NCI-H2081 treated with DMSO at 0.1 percent for 48 hours (cell line): ENCODE measurements at regions not wholly inside any gene's neighbourhood (a gene's known extent, or its start where the extent isn't known, plus 50 kb on each side); places are given as distances from the start of the nearest gene placed in this dataset.
"Not testable (repeated sequence)": the region's sequence is repeated elsewhere in the genome, so short reads cannot be mapped to it uniquely, and the experiment has no call there.

ENCODE experiments used
- DNase-seq: peaks from one replicate; lab custom pipeline; 2025; lab: John Stamatoyannopoulos, UW

DNA sequence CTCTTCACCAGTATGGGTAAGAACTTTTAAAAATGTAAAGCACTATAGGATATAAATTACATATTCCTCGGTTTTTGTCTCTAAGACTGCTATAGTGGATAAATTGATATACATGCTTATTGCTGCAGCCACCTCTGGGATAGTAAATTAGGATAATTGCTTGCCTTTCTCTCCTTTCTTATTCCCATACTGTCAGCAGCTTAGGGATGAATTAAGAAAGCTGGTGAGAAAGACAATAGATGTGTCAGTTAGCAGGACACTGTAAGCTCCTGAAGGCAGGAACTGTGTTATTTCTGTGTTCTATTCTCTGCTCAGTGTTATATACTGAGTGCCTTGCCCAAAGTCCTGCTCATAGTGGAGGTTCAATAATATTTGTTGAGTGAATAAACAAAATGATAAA lies 828.6 kb upstream of the ACVR2A start:
- no peak for DNase-seq

DNA sequence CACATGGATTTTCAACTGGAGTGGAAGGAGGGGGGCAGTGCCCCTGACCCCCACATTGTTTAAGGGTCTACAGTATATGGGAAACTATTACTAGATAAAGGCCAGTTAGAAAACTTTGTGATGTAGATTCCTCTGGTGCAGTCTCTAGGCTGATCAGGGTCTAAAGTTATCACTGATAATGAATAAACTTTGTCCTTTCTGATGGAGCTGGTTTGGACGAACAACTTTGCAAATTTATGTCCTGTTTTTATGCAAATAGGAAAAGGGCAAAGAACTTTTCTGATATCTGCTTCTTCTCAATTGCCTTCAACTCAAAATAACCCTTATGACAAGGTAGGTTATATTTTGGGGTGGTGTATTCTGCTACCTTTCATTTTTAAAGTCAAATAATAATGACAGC lies 829.2 kb upstream of the ACVR2A start:
- DNase-seq, result no peak

DNA sequence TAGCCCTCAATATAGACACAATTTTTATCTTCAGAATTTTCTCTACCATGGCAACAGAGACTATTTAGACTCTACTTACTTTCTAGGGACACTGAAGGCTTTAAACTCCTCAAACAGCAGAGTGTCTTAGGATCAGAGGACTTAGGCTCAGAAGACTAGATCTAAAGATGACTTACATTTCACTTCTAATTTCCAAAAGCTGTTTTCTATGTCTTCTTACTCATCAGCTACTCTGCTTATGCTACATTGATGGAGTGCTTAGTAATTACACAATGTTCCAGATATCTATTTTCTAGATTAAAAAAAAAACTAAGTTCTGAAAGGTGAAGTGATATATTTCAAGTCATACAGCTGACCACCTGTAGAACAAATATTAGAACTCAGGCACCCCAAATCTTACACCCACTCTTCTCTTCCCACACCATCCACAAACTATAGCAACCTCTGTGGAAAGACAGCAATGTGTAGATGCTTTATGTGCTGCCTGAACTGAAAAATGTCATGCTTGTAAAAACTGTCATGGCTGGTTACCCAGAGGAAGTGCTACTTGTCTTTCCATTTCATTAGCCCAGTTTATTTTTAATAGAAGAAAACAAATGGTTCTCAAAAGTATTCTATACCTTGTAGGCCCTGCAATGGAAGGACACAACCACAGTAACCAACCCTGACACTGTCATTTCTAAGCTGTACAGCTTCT lies 831.0 kb upstream of the ACVR2A start:
- DNase-seq, result no peak

DNA sequence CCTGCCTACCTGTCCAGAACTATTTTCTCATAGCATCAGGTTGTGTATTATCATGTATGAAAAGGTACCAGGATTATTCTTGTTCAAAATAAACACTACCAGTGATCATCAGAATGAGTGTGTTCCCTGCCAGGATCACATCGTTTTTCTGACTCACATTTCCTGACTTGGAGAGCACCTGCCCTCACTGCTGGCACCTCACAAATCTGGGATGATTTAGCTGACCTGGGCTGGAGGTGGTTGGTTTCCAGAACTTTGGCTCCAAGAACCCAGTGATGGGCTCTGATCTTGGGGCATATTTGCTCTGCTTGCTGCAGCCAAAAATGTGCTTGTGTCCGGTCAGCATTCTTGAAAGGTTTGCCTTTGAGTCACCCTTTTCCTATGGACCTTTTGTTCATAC lies 836.3 kb upstream of the ACVR2A start:
- DNase-seq, result no peak

DNA sequence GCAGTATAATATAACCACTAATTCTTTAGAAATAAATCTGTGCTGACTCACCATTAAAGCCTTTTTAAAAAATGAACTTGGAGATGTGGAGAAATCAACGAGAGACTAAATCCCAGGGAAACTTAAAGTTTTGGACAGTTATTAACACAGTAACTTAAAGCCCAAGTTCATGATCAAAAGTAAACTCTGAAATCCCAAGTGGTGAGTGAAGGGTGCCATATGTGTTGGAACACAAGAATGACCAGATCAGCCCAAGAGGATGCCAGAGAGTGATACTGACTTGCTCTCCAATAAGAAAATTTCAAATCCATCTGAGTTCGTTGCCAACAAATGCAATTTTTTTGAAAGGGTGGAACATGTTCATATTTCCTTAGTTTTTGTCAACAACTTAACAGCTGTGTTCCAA lies 838.1 kb upstream of the ACVR2A start:
- DNase-seq, result no peak

DNA sequence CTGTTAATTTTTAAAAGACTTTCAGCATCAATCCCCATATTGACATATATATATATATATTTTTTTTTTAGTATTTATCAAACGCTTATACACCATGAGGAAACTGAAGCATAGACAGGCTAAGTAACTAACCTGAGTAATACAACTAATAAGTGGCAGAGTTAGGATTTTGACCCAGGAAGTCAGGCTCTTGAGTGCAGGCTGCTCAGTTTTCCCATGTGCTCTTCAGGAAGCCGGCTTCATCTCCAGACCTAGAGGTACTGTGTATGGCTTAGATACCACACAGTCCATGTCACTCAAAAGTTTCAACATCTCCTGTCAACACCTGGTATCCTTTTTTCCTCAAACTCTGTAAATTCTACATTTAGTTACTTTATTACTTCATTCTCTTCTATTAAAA lies 841.7 kb upstream of the ACVR2A start:
- no peak for DNase-seq

DNA sequence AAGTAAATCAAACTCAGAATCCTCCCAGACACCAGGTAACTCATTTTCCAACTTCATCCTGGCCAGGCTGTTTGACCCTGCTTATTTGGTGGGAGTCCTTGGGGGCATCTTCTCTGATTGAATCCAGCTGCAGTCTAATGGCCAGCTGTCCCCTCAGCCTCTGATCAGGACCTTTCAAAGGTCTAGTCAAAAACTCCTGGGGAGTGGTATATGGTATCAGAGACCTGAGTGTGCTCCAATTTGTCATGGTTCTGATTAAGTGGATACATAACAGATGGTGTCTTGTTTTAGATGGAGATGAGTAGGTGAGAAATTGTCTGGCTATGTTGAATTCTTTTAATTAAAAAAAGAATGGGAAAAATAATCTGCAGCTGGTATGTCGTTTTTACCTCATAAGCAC lies 842.6 kb upstream of the ACVR2A start:
- no peak for DNase-seq

DNA sequence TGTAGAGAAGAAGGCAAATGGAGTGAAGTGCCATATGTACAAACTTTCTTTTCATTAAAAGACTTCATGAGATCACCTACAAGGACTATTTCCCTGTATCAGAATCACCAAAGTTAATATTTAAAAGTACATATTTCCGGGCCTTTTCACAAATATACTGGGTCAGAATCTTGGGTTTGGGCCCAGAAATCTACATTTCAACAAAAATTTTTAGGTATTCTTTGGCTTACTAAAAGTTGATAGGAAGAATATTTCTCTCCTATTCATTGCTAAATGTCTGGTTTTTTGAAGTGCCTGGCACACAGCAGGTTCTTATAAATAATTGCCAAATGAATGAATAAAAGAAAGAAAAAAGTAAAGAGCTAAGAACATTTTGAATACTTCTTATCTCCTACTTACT lies 843.8 kb upstream of the ACVR2A start:
- no peak for DNase-seq

DNA sequence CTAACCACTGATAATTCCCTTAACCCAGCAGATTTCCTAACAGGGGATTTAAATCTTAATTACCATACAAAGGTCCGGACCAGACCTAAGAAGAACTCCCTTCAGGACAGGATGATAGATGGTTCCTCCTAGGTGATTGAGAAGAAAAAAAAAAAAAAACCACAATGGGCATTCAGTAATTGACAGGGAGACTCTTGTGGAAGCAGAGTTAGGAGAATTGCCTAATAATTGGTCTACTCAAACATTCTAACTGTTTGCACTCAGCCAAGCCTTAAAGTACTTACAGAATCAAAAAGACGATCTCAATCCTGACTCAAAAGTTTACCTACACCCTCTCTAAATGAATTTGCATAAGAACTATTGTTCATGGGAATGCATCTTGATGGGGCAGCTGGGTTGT lies 844.7 kb upstream of the ACVR2A start:
- not testable (repeated sequence) for DNase-seq

DNA sequence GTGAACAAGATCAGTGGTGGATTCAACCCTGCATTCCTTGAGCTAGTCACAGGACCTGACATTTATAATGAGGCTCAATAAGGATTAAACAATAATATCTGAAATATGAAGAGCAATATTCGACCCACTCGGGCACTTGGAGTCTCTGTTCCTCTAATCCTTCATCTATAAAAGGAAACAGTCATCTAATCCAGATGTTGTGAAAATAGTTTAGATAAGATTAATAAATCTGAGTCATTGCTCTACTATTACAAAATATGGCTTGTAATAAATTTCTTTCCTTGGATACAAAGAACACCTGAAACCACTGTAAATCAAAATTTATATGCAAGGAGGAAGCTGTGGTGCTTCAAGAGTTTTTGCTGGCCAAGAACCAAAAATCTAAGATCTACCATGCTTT lies 846.9 kb upstream of the ACVR2A start:
- DNase-seq, result no peak

DNA sequence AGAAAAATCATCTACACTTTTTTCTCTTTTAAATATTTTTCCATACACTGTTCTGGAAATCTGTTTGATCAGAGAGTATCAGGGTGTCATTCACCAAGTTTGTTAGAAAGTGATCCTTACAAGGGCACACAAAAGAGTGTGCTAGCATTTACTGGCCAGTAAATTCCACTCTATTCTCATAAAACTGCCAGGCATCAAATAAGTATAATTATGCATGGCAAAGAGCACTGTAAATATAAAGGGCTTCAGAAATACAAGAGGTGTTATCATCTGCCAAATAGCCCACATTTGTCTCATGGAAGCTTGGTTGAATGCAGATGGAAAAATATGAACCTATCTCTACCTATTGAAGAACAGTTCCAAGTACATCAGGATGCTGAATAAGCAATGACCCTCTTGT lies 847.3 kb upstream of the ACVR2A start:
- DNase-seq, result no peak

DNA sequence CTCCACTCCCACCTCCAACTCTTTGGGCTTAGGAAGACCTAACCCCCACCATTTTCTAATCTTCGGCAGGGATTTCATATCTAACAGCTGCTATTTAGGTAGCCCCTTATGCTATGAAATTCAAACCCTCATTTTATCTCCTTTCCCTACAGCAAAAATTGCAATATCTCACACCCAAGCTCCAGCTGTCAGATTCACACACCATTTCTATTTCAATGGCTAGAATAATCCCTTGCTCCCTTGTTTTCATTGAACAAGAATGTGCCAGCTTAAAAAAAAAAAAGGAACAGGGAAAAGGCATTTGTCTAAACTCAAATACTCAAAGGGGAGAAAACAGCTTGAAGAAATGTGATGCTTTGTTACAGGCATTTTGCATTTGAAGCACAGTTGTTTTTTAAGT lies 850.6 kb upstream of the ACVR2A start:
- DNase-seq, result no peak

DNA sequence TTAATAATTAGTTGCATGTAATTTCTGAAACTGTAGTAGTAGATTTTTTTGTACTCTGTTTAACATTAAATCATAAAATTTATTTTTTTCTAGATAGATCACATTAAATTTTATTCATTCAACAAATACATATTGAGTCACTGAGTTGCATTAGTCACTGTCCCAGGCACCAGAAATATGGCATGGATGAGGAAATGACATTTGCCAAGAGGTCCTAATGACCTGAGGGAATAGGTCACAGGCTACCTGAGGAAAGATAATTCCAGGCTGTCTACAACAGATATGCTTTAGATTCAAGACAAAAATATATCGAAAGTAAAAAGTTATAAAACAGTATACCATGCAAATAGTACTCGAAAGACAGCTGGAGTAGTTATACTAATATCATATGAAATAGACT lies 852.4 kb upstream of the ACVR2A start:
- DNase-seq, result no peak

DNA sequence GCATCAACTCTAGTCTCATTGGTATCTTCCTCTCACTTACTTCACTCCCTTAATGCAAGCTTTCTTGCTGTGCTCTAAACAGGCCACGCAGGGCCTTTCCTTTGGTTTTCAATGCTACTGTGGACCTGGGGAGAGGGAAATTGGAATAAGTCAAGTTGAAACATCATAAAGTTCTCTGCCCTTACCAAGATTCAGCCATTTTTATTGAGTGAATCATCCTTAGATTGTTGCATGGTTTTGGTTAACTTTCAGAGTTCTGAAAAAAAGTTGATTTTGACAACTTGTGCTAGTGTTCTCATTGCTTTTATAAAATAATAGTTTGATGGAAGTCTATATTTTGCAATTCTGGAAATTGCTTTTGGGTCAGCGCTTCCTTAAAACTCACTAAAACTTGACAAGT lies 852.8 kb upstream of the ACVR2A start:
- DNase-seq, result no peak

DNA sequence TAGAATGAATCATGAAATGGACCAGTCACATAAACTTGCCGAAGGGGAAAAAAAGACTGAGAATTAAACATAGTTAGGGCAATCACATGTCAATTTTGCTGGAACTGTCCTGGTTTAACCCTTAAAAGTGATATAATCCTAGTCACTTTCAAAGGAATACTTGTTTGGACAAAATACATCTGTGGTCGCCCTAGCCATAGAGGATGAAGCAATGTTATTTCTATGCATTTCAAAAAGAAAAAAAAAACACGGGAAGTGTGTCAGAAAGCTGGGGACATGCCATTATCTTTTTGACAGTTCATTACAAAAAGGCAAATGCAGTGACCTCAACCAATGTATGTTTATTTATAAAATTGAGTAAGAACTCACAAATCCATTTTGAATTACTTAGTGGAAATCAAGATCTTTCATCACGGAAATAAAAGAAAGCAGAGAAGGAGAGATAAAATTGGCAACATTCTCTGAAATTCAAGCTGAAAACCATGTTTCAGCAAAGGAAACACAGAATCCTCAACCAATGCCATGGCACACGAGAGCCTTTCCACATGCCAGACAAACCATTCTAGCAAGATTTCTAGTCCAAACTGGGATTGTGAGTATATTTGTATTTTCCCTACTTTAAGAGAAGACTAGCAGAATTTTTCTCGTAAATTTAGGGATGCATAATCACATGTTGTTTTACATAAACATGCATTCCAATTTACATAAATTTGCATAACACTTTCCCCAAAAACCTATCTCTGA lies 854.3 kb upstream of the ACVR2A start:
- DNase-seq, result no peak

DNA sequence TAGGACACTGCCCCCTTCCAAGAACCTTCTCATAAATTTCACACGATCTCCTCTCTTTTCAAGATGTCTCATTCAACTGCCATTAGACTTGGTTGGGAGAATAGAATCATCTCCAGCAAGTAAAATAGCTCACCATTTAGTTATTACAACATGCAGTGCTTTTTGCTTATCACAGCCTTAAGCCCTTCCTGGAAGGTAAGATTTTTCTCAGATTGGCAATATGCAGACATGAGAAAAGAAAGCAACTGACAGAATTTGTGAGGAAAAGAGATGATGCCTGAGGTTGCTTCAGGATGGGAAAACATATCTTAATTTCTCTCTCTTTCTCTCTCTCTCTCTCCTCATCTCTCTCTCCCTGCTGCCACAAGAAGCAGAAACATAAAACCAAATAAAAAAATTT lies 855.1 kb upstream of the ACVR2A start:
- no peak for DNase-seq

DNA sequence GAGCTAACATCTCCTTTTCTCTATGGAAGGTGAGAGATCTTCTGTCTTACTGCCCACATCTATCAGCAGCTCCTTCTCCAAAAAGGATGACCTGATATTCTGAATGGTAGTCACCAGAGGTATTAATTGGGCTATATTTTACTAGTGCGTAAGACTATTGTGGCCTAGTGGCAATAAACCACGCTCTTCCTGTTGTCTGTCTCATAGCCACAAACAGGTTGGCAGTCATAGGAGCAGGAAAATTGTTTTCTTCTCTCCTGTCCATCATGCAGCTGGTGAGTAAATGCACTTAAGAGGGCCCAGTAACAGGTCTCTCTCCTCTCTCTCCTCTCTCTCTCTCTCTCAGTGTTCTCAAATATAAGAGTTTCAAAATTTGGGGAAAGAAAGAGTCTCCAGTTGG lies 856.8 kb upstream of the ACVR2A start:
- no peak for DNase-seq

DNA sequence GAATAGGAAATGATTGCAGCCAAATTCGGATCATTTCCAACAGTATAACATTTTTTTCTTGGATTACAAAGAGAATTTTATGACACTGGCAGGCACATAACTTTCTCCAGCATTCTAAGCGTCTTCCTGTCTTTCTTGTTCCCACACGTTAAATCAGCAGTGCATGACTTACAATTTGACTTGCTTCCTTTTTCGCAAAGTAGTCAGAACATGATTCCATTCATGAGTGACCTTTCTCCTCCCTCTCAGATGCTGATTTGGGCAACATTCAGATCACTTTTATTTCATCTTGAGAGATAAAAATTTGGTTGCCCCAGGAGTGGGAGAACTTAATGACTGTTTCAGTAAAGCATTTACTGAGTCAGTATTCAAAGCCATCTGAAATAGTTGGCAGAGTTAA lies 858.7 kb upstream of the ACVR2A start:
- no peak for DNase-seq

DNA sequence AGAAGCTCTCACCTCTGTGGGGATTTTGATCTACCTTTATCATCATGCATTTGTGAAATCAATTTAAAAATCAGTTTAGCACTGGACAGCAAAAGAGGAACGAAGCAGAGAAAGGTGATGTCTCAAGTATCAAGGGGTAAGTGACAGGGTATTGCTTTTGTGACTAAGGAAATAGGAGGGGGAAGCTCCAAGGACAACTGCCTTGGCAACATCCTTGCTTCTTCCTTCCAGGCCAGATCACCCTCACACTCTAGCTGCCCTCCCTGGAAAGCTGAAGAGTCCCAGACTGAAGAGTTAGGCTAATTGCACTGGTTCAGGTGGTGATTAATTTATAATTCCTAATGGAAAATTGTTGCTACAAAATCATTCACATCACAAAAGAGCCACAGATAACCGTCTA lies 859.1 kb upstream of the ACVR2A start:
- DNase-seq, result no peak

DNA sequence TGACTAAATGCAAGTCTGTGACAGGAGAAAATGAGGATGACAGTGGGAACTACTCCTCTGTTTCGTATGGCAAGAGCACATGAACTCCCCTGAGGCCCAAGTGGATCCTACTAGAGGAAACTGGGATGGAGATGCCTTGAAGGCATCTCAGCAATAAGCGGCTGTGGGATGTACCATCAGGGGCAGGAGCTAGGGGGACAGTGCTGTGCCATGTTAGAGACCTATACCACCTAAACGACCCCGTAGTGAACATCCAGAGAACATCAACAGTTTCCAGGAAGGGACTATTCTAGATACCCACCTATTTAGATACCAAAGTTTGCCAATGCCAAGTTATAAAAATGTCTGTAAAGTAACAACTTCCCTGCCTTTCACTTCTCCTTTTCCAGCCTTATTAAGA lies 860.8 kb upstream of the ACVR2A start:
- no peak for DNase-seq

DNA sequence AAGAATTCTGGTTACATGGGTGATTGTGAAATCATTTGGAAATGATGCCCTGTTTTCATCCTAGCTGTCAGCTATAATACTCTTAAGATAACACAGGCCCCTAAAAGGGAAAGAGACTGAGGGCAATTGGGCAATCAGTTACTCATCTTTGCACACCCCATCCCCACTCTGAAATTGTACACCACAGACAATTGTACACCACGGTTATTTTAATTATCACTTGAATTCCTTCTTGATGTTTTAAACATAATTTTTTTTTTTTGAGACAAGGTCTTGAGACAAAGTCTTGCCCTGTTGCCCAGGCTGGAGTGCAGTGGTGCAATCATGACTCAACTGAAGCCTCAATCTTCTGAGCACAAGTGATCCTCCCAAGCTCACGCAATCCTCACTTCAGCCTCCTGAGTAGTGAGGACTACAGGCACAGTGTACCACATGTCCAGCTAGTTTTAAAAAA lies 862.4 kb upstream of the ACVR2A start:
- DNase-seq, result no peak

DNA sequence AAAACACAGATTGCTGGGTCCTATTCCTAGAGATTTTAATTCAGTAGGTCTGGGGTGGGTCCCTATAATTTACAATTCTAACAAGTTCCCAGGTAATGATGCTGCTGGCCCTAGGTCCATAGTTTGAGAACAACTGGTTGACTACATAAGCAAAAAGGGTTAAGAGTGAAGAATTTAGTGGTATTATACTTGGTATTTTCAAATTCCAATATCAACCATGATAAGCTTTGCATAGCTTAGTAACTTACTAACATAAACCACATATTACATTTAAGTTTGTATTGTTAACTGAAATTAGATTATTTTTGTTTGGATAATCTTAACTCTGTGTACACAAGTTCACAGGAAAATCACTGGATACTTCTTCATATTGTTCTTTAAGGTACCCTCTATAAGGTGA lies 862.9 kb upstream of the ACVR2A start:
- DNase-seq, result no peak

DNA sequence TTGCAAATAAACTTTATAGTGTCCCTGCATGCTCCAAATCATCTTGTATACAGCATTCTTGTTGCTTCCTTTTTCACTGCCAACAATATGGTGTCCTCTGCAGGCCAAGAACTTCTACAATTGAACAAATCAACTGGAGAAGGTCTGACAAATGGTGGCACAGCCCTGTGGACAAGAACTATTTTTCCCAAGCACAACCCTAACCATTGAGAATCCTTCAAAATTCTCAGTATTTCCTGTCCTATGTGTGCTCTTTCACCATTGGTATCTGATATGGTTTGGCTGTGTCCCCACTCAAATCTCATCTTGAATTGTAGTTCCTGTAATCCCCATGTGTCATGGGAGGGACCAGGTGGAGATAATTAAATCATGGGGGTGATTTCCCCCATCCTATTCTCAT lies 865.1 kb upstream of the ACVR2A start:
- DNase-seq, result no peak
